HL-60 (cell line): ENCODE measurements at regions not wholly inside any gene's neighbourhood (a gene's known extent, or its start where the extent isn't known, plus 50 kb on each side); places are given as distances from the start of the nearest gene placed in this dataset.

ENCODE experiments used
- CTCF ChIP-seq: IDR thresholded peaks from one replicate; pipeline ENCODE4 v1.5.1; 2011; ENCODE audit warnings: low read length, control low read depth, inconsistent platforms; ENCODE audit not compliant: insufficient read depth
- GABPA ChIP-seq: IDR thresholded peaks from 2 replicates; pipeline ENCODE4 v1.6.1; 2012; ENCODE audit warnings: low read depth
- POLR2AphosphoS5 ChIP-seq: IDR thresholded peaks from 2 replicates; pipeline ENCODE4 v1.6.1; 2012; ENCODE audit warnings: low read depth

DNA sequence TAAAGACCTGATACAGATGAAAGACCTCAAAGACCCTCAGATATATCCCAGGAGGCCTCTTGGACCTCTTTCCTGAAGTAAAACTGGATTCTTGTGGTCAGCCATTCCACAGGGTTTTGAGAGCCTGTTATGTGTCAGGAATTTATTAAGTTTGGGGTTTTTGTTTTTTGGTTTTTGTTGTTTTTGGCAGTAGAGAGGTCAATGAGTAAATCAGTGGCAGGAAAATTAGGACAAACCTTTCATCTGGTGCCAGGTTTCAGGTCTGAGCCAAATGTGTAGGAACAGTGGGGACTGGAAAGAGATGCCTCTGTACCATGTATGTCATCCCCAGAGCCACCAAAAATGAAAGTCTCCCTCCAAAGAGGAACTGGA is 520.4 kb upstream of the MDFIC2 start:
- TF ChIP-seq CTCF (no peak), POLR2AphosphoS5 (no peak), GABPA (no peak)
